ENCODE measurements at regions not wholly inside any gene's neighbourhood (a gene's known extent, or its start where the extent isn't known, plus 50 kb on each side); places are given as distances from the start of the nearest gene placed in this dataset.

- TF ChIP-seq CTCF (IDR thresholded peaks at IDR 0.05; ENCODE audit: low read length) (no peak), EZH2 (optimal IDR thresholded peaks at IDR 0.05; ENCODE audit: low read depth, low read length) (no peak)
Observed at GRCh38 chr3:99487894-99488293, 150.5 kb upstream of the COL8A1 start.
